ENCODE measurements at regions not wholly inside any gene's neighbourhood (a gene's known extent, or its start where the extent isn't known, plus 50 kb on each side); places are given as distances from the start of the nearest gene placed in this dataset.

DNA sequence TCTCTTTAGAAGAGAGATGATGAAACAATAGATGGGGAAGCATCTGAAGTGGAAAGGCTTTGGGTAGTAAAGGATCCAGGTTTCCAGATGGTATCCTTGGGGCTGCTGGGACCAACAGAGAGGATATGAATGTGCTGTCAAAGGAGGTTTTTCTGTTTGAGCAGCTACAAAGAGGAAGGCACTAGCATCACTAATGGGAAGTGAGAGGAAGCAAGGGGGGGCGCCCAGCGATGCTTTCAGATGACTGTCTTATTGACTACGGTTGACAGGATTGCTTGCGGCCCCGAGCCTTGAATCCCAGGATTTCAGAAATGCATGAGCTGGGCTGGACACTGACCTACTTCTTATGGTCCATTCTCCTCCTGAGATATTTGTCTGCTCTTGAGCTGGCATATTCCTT lies 103.8 kb upstream of the GALNT15 start:
- H3K9me3 ChIP-seq (ENCODE audit: low read length) = no peaks in the 10 kb centered on the region
- H3F3A ChIP-seq (ENCODE audit: insufficient read depth, low read length, poor library complexity, severe bottlenecking) = no peaks in the 10 kb centered on the region
- no peak overlapping the region for H3K4me3 ChIP-seq (ENCODE audit: low read length)
- no peaks in the 10 kb centered on the region for H3K27me3 ChIP-seq (ENCODE audit: insufficient read depth, low read depth, low read length)
- no peaks in the 10 kb centered on the region for H3K36me3 ChIP-seq (ENCODE audit: insufficient read depth, low read length)
- H4K20me1 ChIP-seq (ENCODE audit: insufficient read depth) = no peaks in the 10 kb centered on the region
- H3K9ac ChIP-seq (ENCODE audit: low read length) = no peak overlapping the region
- H3K4me2 ChIP-seq (ENCODE audit: low read length) = no peak overlapping the region
- no peak overlapping the region for H2AFZ ChIP-seq (ENCODE audit: low read depth, low read length)
- H3K27ac ChIP-seq (ENCODE audit: low read length) = no peak overlapping the region
- TF ChIP-seq TAF1 (IDR thresholded peaks at IDR 0.05; ENCODE audit: low read depth) (no peak), RAD21 (conservative IDR thresholded peaks at IDR 0.05) (no peak), EP300 (conservative IDR thresholded peaks at IDR 0.05; ENCODE audit: poor library complexity, severe bottlenecking) (no peak), MXI1 (conservative IDR thresholded peaks at IDR 0.05; ENCODE audit: poor library complexity, severe bottlenecking) (no peak), EZH2 (IDR thresholded peaks at IDR 0.05; ENCODE audit: borderline replicate concordance, insufficient read depth, low read length, poor library complexity, severe bottlenecking) (no peak), SMC3 (conservative IDR thresholded peaks at IDR 0.05; ENCODE audit: poor library complexity) (no peak)
- TF ChIP-seq, protein P1, sequence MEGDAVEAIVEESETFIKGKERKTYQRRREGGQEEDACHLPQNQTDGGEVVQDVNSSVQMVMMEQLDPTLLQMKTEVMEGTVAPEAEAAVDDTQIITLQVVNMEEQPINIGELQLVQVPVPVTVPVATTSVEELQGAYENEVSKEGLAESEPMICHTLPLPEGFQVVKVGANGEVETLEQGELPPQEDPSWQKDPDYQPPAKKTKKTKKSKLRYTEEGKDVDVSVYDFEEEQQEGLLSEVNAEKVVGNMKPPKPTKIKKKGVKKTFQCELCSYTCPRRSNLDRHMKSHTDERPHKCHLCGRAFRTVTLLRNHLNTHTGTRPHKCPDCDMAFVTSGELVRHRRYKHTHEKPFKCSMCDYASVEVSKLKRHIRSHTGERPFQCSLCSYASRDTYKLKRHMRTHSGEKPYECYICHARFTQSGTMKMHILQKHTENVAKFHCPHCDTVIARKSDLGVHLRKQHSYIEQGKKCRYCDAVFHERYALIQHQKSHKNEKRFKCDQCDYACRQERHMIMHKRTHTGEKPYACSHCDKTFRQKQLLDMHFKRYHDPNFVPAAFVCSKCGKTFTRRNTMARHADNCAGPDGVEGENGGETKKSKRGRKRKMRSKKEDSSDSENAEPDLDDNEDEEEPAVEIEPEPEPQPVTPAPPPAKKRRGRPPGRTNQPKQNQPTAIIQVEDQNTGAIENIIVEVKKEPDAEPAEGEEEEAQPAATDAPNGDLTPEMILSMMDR (IDR thresholded peaks at IDR 0.05; ENCODE audit: poor library complexity, severe bottlenecking) = no peak
- TF ChIP-seq, protein P2, sequence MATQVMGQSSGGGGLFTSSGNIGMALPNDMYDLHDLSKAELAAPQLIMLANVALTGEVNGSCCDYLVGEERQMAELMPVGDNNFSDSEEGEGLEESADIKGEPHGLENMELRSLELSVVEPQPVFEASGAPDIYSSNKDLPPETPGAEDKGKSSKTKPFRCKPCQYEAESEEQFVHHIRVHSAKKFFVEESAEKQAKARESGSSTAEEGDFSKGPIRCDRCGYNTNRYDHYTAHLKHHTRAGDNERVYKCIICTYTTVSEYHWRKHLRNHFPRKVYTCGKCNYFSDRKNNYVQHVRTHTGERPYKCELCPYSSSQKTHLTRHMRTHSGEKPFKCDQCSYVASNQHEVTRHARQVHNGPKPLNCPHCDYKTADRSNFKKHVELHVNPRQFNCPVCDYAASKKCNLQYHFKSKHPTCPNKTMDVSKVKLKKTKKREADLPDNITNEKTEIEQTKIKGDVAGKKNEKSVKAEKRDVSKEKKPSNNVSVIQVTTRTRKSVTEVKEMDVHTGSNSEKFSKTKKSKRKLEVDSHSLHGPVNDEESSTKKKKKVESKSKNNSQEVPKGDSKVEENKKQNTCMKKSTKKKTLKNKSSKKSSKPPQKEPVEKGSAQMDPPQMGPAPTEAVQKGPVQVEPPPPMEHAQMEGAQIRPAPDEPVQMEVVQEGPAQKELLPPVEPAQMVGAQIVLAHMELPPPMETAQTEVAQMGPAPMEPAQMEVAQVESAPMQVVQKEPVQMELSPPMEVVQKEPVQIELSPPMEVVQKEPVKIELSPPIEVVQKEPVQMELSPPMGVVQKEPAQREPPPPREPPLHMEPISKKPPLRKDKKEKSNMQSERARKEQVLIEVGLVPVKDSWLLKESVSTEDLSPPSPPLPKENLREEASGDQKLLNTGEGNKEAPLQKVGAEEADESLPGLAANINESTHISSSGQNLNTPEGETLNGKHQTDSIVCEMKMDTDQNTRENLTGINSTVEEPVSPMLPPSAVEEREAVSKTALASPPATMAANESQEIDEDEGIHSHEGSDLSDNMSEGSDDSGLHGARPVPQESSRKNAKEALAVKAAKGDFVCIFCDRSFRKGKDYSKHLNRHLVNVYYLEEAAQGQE (IDR thresholded peaks at IDR 0.05; ENCODE audit: borderline replicate concordance) = no peak
- H3K9me2 ChIP-seq (ENCODE audit: insufficient read depth, low read length) = no peaks in the 10 kb centered on the region
- H3K79me2 ChIP-seq (replicated peaks; ENCODE audit: insufficient read depth, low read length) = no peaks in the 10 kb centered on the region

DNA sequence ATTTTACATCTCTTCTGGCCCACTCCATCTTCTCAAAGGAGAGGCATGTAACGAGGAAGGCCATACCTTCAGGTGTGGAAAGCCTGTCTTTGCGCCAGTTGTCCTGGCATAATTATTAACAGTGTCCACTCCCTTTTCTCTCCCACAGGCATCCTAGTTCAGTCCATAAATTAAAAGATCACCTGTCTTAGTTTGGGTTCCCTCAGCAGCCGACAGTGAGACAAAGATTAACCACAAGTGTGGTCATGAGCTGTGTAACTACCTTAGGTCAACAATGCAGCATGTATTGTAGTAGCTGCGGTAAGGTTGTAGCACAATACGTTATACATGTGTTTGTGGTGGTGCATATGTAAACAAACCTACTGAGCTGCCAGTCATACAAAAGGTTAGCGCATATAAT lies 103.3 kb upstream of the GALNT15 start:
- no peaks in the 10 kb centered on the region for H3K79me2 ChIP-seq (replicated peaks; ENCODE audit: insufficient read depth, low read length)
- no peaks in the 10 kb centered on the region for H3F3A ChIP-seq (ENCODE audit: insufficient read depth, low read length, poor library complexity, severe bottlenecking)
- H3K9me3 ChIP-seq (ENCODE audit: low read length) = no peaks in the 10 kb centered on the region
- H3K4me2 ChIP-seq (ENCODE audit: low read length) = no peak overlapping the region
- no peak overlapping the region for H3K4me3 ChIP-seq (ENCODE audit: low read length)
- H3K27me3 ChIP-seq (ENCODE audit: insufficient read depth, low read depth, low read length) = no peaks in the 10 kb centered on the region
- no peaks in the 10 kb centered on the region for H3K36me3 ChIP-seq (ENCODE audit: insufficient read depth, low read length)
- H3K27ac ChIP-seq (ENCODE audit: low read length) = no peak overlapping the region
- TF ChIP-seq, protein P2 (IDR thresholded peaks at IDR 0.05; ENCODE audit: borderline replicate concordance) = no peak
- no peak for TF ChIP-seq RAD21 (conservative IDR thresholded peaks at IDR 0.05)
- no peak for TF ChIP-seq EP300 (conservative IDR thresholded peaks at IDR 0.05; ENCODE audit: poor library complexity, severe bottlenecking)
- TF ChIP-seq, protein P1 (IDR thresholded peaks at IDR 0.05; ENCODE audit: poor library complexity, severe bottlenecking) = no peak
- TF ChIP-seq MXI1 (conservative IDR thresholded peaks at IDR 0.05; ENCODE audit: poor library complexity, severe bottlenecking) = no peak
- TF ChIP-seq SMC3 (conservative IDR thresholded peaks at IDR 0.05; ENCODE audit: poor library complexity) = no peak
- no peak for TF ChIP-seq TAF1 (IDR thresholded peaks at IDR 0.05; ENCODE audit: low read depth)
- TF ChIP-seq EZH2 (IDR thresholded peaks at IDR 0.05; ENCODE audit: borderline replicate concordance, insufficient read depth, low read length, poor library complexity, severe bottlenecking) = no peak
- no peak for TF ChIP-seq POLR2AphosphoS5 (IDR thresholded peaks at IDR 0.05)
- no peak overlapping the region for H2AFZ ChIP-seq (ENCODE audit: low read depth, low read length)
- H3K9ac ChIP-seq (ENCODE audit: low read length) = no peak overlapping the region
- no peaks in the 10 kb centered on the region for H4K20me1 ChIP-seq (ENCODE audit: insufficient read depth)
- no peaks in the 10 kb centered on the region for H3K9me2 ChIP-seq (ENCODE audit: insufficient read depth, low read length)
